GM15510 (cell line): ENCODE measurements at regions not wholly inside any gene's neighbourhood (a gene's known extent, or its start where the extent isn't known, plus 50 kb on each side); places are given as distances from the start of the nearest gene placed in this dataset.

Source experiments
- POLR2A ChIP-seq: IDR thresholded peaks from 3 replicates; pipeline ENCODE4 v1.6.1; 2011; ENCODE audit warnings: borderline replicate concordance; ENCODE audit not compliant: insufficient read length; ENCODE audit errors: extremely low read depth

GRCh38 chr10:88106366-88106765, 242.9 kb downstream of the PTEN start:
- TF ChIP-seq POLR2A = no peak

- no peak for TF ChIP-seq POLR2A
Measured at GRCh38 chr10:88107296-88108097, 244.1 kb downstream of the PTEN start.

- TF ChIP-seq POLR2A = no peak
Measured at GRCh38 chr10:88108115-88108610, 244.7 kb downstream of the PTEN start.

- no peak for TF ChIP-seq POLR2A
Measured at GRCh38 chr10:88110355-88110754, 246.9 kb downstream of the PTEN start.

- no peak for TF ChIP-seq POLR2A
Measured at GRCh38 chr10:88110822-88111221, 247.4 kb downstream of the PTEN start.

- TF ChIP-seq POLR2A = no peak
Measured at GRCh38 chr10:88111294-88111693, 247.9 kb downstream of the PTEN start.

GRCh38 chr10:88113232-88113631, 249.8 kb downstream of the PTEN start:
- TF ChIP-seq POLR2A = no peak

GRCh38 chr10:88113657-88114272, 250.3 kb downstream of the PTEN start:
- no peak for TF ChIP-seq POLR2A

GRCh38 chr10:88114368-88114767, 250.9 kb downstream of the PTEN start:
- TF ChIP-seq POLR2A = no peak

GRCh38 chr10:88115407-88115806, 252.0 kb downstream of the PTEN start:
- no peak for TF ChIP-seq POLR2A

GRCh38 chr10:88115968-88116367, 252.5 kb downstream of the PTEN start:
- no peak for TF ChIP-seq POLR2A

GRCh38 chr10:88116481-88116880, 253.1 kb downstream of the PTEN start:
- no peak for TF ChIP-seq POLR2A

- no peak for TF ChIP-seq POLR2A
Measured at GRCh38 chr10:88116971-88117626, 253.7 kb downstream of the PTEN start.

GRCh38 chr10:88117869-88118632, 254.6 kb downstream of the PTEN start:
- TF ChIP-seq POLR2A = no peak

- TF ChIP-seq POLR2A = no peak
Measured at GRCh38 chr10:88118729-88119128, 255.3 kb downstream of the PTEN start.
